Activated T-helper 1 cell treated with anti-CD3 and anti-CD28 coated beads, Interleukin-12 subunit alpha, Interleukin-12 subunit beta, Interleukin-2, Interleukin-4 antibody, amounts not matched to agents 30 ng/mL and 10 ng/mL and 1 ng/mL, durations not matched to agents 14 hours and 24 hours and 36 hours (primary cell): ENCODE measurements at regions not wholly inside any gene's neighbourhood (a gene's known extent, or its start where the extent isn't known, plus 50 kb on each side); places are given as distances from the start of the nearest gene placed in this dataset.

ENCODE experiments used
- DNase-seq: peaks from one replicate; pipeline ENCODE4 v3.0.0; 2021; ENCODE audit warnings: low spot score
- H3K27ac Mint-ChIP-seq: one replicate; pipeline ENCODE4 v1.8.0; 2021; ENCODE audit warnings: mild to moderate bottlenecking, mixed read lengths
- H3K27me3 Mint-ChIP-seq: one replicate; pipeline ENCODE4 v1.8.0; 2022; ENCODE audit warnings: mild to moderate bottlenecking, moderate library complexity, mixed read lengths; ENCODE audit not compliant: insufficient read depth
- H3K36me3 Mint-ChIP-seq: one replicate; pipeline ENCODE4 v1.8.0; 2021; ENCODE audit warnings: low read depth, mixed read lengths
- H3K4me1 Mint-ChIP-seq: one replicate; pipeline ENCODE4 v1.8.0; 2021; ENCODE audit warnings: low read depth, mixed read lengths
- H3K4me3 Mint-ChIP-seq: one replicate; pipeline ENCODE4 v1.8.0; 2021; ENCODE audit warnings: mild to moderate bottlenecking, moderate library complexity, mixed read lengths
- H3K9me3 Mint-ChIP-seq: one replicate; pipeline ENCODE4 v1.8.0; 2021; ENCODE audit warnings: mixed read lengths
- intact Hi-C: fragments of 100-400 bp; cut with micrococcal nuclease; formaldehyde crosslinking; loops from one replicate; pipeline ENCODE4 v1.15.1; 2024

- H3K4me3 Mint-ChIP-seq = no peak overlapping the region
- no peaks in the 10 kb centered on the region for H3K9me3 Mint-ChIP-seq
- H3K27me3 Mint-ChIP-seq = no peaks in the 10 kb centered on the region
- intact Hi-C loops = no loop called here
- H3K36me3 Mint-ChIP-seq = no peaks in the 10 kb centered on the region
- DNase-seq = no peak
- no peaks in the 10 kb centered on the region for H3K4me1 Mint-ChIP-seq
- no peak overlapping the region for H3K27ac Mint-ChIP-seq
Observed at GRCh38 chrX:22366166-22366702, 93.5 kb downstream of the CBLL2 start.

GRCh38 chrX:22366906-22367305, 94.2 kb downstream of the CBLL2 start:
- no peaks in the 10 kb centered on the region for H3K9me3 Mint-ChIP-seq
- H3K27me3 Mint-ChIP-seq = no peaks in the 10 kb centered on the region
- H3K27ac Mint-ChIP-seq = no peak overlapping the region
- H3K36me3 Mint-ChIP-seq = no peaks in the 10 kb centered on the region
- DNase-seq = no peak
- intact Hi-C loops = no loop called here
- H3K4me1 Mint-ChIP-seq = no peaks in the 10 kb centered on the region
- H3K4me3 Mint-ChIP-seq = no peak overlapping the region

- no peak overlapping the region for H3K27ac Mint-ChIP-seq
- DNase-seq = no peak
- no peaks in the 10 kb centered on the region for H3K36me3 Mint-ChIP-seq
- no peaks in the 10 kb centered on the region for H3K4me1 Mint-ChIP-seq
- intact Hi-C loops = no loop called here
- no peak overlapping the region for H3K4me3 Mint-ChIP-seq
- H3K9me3 Mint-ChIP-seq = no peaks in the 10 kb centered on the region
- no peaks in the 10 kb centered on the region for H3K27me3 Mint-ChIP-seq
Observed at GRCh38 chrX:22373094-22373493, 100.4 kb downstream of the CBLL2 start.

- Mint-ChIP-seq H3K27ac (no peak overlapping the region), H3K4me1 (no peaks in the 10 kb centered on the region), H3K9me3 (no peaks in the 10 kb centered on the region), H3K36me3 (no peaks in the 10 kb centered on the region), H3K4me3 (no peak overlapping the region), H3K27me3 (no peaks in the 10 kb centered on the region)
- DNase-seq = no peak
- intact Hi-C loops = no loop called here
Observed at GRCh38 chrX:22373766-22374165, 101.1 kb downstream of the CBLL2 start.

DNA sequence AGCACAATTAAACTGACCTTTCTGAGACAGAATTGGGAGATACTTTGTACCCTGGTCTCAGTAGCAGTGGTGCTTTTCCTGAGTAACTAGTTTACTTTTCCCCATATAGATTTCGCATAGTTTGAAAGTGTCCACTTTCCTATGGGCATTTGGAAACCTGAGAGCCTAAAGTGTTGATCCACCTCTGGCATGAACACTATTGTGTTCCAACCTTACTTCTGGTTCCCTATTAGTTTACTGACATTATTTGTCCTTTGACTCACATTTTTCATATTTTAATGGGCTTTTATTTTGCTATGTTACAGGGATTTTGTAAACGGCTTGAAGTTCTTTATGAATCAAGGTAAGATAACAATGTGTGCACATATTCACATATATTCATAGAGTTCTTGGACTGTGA, 103.7 kb downstream of the CBLL2 start:
- Mint-ChIP-seq H3K27ac (no peak overlapping the region), H3K27me3 (no peaks in the 10 kb centered on the region), H3K4me1 (no peaks in the 10 kb centered on the region), H3K36me3 (no peaks in the 10 kb centered on the region), H3K9me3 (no peaks in the 10 kb centered on the region), H3K4me3 (no peak overlapping the region)
- no peak for DNase-seq
- intact Hi-C loops = no loop called here

GRCh38 chrX:22378296-22378695, 105.6 kb downstream of the CBLL2 start:
- no peak overlapping the region for H3K27ac Mint-ChIP-seq
- intact Hi-C loops = no loop called here
- no peak overlapping the region for H3K4me3 Mint-ChIP-seq
- H3K36me3 Mint-ChIP-seq = no peaks in the 10 kb centered on the region
- no peak for DNase-seq
- H3K27me3 Mint-ChIP-seq = no peaks in the 10 kb centered on the region
- H3K4me1 Mint-ChIP-seq = no peaks in the 10 kb centered on the region
- H3K9me3 Mint-ChIP-seq = no peaks in the 10 kb centered on the region

GRCh38 chrX:22383988-22384387, 111.3 kb downstream of the CBLL2 start:
- Mint-ChIP-seq H3K4me3 (no peak overlapping the region), H3K27me3 (no peaks in the 10 kb centered on the region), H3K36me3 (no peaks in the 10 kb centered on the region), H3K27ac (no peak overlapping the region), H3K4me1 (no peaks in the 10 kb centered on the region), H3K9me3 (no peaks in the 10 kb centered on the region)
- no peak for DNase-seq
- intact Hi-C loops = no loop called here

DNA sequence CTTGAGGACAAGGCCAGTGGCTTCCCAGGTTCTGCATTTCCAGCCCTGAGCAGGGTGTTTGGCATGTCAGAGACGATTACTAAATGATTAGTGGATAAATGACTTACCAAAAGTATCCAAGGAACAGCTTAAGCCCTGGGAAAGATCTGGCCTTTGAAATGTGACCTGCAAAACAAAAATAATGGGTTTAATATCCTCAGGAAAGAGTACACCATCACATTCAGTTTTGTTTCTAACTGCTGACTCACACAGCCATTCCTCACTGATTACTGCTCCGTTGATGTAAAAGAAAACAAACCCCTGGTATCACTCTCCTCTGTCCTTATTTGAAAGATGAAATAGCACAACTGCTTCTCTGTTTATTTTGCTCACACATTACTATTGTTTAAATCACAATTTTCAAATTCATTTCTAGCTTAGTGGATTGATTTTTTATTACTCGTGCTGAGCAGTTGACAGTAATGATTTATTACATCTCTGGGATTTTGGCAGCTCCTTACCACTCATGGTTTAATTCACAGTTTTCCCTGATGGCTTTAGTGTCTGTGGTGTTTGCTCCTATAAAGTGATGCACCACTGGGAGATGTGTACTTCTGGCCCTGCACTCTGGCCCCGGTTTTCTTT, 117.0 kb downstream of the CBLL2 start:
- Mint-ChIP-seq H3K4me3 (no peak overlapping the region), H3K36me3 (no peaks in the 10 kb centered on the region), H3K9me3 (no peaks in the 10 kb centered on the region), H3K27ac (no peak overlapping the region), H3K4me1 (no peaks in the 10 kb centered on the region), H3K27me3 (no peaks in the 10 kb centered on the region)
- intact Hi-C loops = no loop called here
- DNase-seq = no peak

DNA sequence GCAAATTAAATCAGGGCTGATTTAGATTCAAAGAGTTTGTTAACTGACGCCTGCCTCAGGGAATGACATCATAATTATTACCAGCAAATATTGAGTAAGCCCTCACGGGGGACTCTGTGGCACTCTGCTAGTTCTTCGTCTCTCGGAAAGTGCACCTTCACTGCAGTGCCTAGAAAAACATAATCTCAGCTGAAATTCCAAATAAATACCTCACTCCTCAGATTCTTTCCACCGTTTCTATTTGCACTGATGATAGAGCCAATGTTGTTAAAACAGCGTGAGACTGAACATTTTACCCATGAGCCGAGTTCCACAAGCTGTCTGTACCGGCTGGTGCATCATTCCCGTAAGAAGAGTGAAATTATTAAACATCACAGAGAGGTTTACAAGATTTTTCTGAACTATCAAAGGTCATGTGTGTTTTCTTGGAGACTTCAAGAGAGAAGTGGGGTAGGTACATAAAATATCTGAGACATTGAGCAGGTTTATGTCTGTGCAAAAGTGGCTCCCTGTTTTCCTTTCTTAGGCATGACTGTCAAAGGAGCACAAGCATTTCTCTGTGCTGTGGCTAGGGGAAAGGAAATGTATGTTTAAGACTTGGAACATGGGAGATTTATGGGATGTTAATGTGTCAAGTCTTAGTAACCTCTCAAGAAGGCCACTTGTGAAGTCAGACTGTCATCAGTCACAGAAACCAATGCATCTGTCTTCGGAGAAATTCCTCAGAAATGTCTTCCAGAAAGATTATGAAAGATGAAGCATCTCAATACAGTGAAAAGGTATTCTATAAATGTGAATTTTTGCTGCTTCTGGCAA, 119.6 kb downstream of the CBLL2 start:
- DNase-seq = no peak
- Mint-ChIP-seq H3K9me3 (no peaks in the 10 kb centered on the region), H3K4me3 (no peak overlapping the region), H3K4me1 (no peaks in the 10 kb centered on the region), H3K27me3 (no peaks in the 10 kb centered on the region), H3K27ac (no peak overlapping the region), H3K36me3 (no peaks in the 10 kb centered on the region)
- intact Hi-C loops = no loop called here

DNA sequence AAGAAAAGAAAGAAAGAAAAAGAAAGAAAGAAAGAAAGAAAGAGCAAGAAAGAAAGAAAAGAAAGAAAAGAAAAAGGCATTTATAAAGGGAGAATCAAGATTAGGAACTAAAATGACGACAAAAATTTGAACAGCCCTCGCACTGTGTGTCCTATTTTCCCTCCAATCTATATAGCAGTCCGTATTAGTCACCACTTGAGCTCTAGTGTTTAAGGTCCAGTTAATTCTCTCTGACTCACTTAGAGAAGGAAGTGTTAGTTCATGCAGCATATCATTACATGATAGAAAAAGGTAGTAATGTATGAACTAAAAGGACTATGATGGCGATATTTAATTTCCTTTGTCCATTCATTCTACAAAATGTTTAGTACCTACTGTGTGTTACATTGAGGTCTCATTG, 122.7 kb downstream of the CBLL2 start:
- DNase-seq = no peak
- no peaks in the 10 kb centered on the region for H3K27me3 Mint-ChIP-seq
- no peaks in the 10 kb centered on the region for H3K4me1 Mint-ChIP-seq
- no peak overlapping the region for H3K27ac Mint-ChIP-seq
- intact Hi-C loops = no loop called here
- no peaks in the 10 kb centered on the region for H3K36me3 Mint-ChIP-seq
- H3K4me3 Mint-ChIP-seq = no peak overlapping the region
- no peaks in the 10 kb centered on the region for H3K9me3 Mint-ChIP-seq

- intact Hi-C loops = no loop called here
- Mint-ChIP-seq H3K9me3 (no peaks in the 10 kb centered on the region), H3K4me1 (no peaks in the 10 kb centered on the region), H3K4me3 (no peak overlapping the region), H3K36me3 (no peaks in the 10 kb centered on the region), H3K27ac (no peak overlapping the region), H3K27me3 (no peaks in the 10 kb centered on the region)
- DNase-seq = no peak
Observed at GRCh38 chrX:22396408-22396807, 123.7 kb downstream of the CBLL2 start.

DNA sequence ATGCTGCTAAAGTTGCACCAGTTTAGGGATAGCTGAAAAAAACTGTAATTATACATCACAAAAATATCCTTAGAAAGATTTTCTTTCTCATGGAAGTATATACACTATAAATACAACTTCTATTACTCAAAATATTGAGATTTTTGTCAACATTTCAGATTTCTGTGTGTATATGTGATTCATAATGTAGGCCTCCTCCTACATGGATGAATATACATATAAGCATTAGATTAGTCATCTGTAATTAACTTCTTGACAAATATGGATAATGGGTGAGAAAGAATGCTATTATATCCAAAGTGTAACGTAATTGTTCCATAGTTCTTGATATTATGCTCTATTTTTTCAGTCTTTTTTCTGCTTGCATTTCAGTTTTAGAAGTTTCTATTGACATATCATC, 124.9 kb downstream of the CBLL2 start:
- Mint-ChIP-seq H3K4me3 (no peak overlapping the region), H3K27ac (no peak overlapping the region), H3K4me1 (no peaks in the 10 kb centered on the region), H3K36me3 (no peaks in the 10 kb centered on the region), H3K9me3 (no peaks in the 10 kb centered on the region), H3K27me3 (no peaks in the 10 kb centered on the region)
- intact Hi-C loops = no loop called here
- no peak for DNase-seq

- no peaks in the 10 kb centered on the region for H3K27me3 Mint-ChIP-seq
- intact Hi-C loops = no loop called here
- DNase-seq = no peak
- no peaks in the 10 kb centered on the region for H3K4me1 Mint-ChIP-seq
- no peak overlapping the region for H3K27ac Mint-ChIP-seq
- no peaks in the 10 kb centered on the region for H3K9me3 Mint-ChIP-seq
- H3K4me3 Mint-ChIP-seq = no peak overlapping the region
- H3K36me3 Mint-ChIP-seq = no peaks in the 10 kb centered on the region
Observed at GRCh38 chrX:22399437-22400192, 126.9 kb downstream of the CBLL2 start.
